HG03432 (cell line): ENCODE measurements at regions not wholly inside any gene's neighbourhood (a gene's known extent, or its start where the extent isn't known, plus 50 kb on each side); places are given as distances from the start of the nearest gene placed in this dataset.
"Not testable (repeated sequence)": the region's sequence is repeated elsewhere in the genome, so short reads cannot be mapped to it uniquely, and the experiment has no call there.

Source experiments
- ATAC-seq: cut with Tn5 transposase; IDR thresholded peaks from one replicate; pipeline ENCODE4 v1.9.1; 2021; ENCODE audit warnings: mild to moderate bottlenecking, moderate library complexity; ENCODE audit not compliant: unreplicated experiment

- ATAC-seq = no peak
Observed at GRCh38 chr3:127520993-127521392, 69.5 kb downstream of the TPRA1 start.

DNA sequence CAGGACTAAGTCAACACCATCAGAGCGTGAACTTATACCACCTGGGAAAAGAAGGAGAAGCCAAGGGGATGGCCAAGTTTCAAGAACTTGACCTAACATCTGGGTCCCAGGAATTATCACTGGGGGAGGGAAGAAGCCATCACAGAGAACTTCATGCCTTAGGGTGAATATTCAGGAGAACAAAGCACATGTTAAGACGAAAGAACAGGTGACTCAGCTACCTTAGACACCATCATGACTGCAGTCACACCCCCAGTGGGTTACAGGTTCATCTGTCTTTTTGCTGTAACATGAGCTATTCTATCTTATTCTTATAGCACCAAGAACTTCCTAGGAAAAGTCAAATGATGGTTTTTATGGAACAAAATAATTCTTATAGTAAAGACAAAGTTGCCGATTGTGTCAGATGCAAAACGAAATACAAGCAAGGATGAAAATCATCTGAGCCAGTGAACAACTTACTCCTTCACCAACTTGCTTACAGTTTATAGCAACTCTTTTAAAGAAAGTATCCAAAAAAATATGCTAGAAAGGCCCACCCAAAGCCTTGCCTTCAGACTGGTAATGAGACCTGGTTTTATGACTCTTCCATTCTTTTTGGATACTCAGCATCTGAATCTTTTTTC is 72.0 kb downstream of the TPRA1 start:
- ATAC-seq = no peak

- no peak for ATAC-seq
Observed at GRCh38 chr3:127512256-127512655, 78.3 kb downstream of the TPRA1 start.

GRCh38 chr3:127501177-127501576 is 89.4 kb downstream of the TPRA1 start:
- ATAC-seq = no peak

DNA sequence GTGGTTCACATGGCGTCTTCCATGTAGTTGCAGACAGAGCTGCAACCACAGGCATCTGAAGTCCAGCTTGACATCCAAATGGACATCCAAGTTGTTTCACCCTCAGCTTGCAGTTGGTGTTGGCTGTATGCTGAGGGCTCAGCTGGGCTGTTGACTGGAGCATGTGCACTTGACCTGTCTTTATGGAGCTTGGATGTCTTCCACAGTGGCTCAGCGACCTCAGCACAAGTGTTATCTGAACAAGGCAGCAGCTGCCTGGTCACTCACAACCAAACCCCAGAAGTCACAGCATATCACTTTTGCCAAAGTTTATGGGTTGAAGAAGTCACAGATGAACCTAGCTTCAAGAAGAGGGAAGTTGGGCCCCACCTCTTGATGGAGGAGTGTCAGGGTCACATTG is 92.9 kb downstream of the TPRA1 start:
- no peak for ATAC-seq

GRCh38 chr3:127497166-127497565 is 93.4 kb downstream of the TPRA1 start:
- ATAC-seq = no peak

DNA sequence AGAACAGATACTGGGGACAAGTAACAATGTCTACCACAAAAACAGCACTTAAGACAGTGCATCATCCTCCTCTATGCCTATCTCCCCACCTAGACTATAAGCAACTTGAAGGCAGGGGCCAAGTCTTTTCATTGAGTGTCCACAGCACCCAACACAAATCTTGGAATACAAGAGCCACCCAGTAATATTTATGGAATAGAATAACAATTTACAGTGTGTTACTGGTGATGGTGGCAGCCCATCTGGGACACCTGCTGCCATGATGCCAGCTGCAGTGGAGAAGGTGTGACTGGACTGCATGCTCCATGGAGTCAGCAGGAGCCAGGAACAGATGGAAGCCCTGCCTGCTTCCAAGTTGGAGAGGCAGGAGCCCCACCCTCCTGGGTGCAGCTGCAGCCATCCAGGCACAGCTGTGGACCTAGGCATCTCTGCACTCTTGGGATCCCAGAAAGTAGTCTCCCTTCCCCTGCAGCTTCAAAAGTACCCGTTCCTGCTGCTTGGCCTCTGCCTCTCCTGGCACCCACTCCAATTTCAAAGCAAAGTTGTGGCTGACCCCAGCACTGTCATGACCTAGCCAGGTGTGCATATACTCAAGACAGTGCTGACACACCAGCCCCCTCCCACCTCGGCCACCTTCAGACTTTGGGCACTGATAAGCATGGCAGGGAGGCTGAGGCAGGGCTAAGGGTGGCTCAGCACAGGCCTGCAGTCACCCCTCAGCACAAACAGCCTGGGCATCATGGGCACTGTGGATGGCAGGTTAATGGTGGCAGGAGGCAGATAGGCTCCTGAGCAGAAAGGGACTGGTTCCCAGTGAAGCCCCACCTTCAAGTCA is 94.5 kb downstream of the TPRA1 start:
- ATAC-seq = no peak

DNA sequence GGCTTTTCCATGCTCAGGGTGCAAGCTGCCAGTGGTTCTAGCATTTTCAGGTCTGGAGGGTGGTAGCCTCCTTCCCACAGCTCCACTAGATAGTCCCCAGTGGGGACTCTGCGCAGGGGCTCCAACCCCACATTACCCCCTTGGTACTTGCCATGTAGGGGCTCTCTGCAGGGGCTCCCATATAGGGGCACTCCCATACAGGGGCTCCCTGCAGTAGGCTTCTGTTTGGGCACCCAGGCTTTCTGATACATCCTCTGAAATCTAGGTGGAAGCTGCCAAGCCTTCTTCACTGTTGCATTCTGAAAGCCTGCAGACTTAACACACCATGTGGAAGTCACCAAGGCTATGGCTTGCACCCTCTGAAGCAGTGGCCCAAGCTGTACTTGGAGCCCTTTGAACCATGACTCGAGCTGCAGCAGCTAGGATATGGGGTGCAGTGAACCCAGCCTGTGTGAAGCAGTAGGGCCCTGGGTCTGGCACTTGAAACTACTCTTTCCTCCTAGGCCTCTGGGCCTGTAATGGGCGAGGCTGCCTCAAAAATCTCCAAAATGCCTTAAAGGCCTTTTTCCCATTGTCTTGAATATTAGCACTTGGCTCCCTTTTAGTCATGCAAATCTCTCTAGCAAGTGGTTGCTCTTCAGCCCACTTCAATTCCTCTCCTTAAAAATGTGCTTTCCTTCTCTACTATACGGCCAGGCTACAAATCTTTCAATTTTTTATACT is 96.4 kb downstream of the TPRA1 start:
- ATAC-seq = no peak

DNA sequence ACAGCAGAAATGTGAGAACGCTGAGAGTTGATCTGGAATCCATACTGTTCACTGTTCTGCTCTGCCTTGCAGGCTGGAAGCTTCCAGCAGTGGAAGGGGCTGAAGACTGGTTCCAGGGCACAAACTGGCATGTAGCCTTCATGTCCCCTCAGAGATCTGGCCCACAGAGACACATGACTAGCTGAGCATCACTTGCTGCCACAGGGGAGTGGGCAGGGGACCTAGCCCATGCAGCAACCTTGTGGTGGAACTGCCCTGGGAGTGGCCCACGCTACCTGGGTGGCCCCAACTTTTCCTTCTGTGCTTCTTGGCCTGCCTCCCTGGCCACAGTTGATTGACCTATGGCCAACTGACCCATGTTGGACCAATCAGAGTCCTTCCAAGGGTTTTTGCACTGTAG is 98.1 kb downstream of the TPRA1 start:
- no peak for ATAC-seq

- ATAC-seq = no peak
Observed at GRCh38 chr3:127491909-127492308, 98.6 kb downstream of the TPRA1 start.

GRCh38 chr3:127491323-127491722 is 99.2 kb downstream of the TPRA1 start:
- no peak for ATAC-seq

DNA sequence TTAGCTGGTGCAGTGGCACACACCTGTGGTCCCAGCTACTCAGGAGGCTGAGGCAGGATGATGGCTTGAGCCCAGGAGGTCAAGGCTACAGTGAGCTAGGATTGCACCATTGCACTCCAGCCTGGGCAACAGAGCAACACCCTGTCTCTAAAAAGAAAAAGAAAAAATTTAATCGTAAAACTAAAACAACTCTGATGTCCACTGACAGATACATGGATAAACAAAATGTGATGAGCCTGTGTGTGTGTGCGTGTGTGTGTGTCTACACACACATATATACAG is 99.6 kb downstream of the TPRA1 start:
- ATAC-seq = not testable (repeated sequence)

GRCh38 chr3:127490271-127491023 is 100.1 kb downstream of the TPRA1 start:
- no peak for ATAC-seq

GRCh38 chr3:127489357-127489756 is 101.2 kb downstream of the TPRA1 start:
- no peak for ATAC-seq

GRCh38 chr3:127488740-127489139 is 101.8 kb downstream of the TPRA1 start:
- ATAC-seq = no peak

DNA sequence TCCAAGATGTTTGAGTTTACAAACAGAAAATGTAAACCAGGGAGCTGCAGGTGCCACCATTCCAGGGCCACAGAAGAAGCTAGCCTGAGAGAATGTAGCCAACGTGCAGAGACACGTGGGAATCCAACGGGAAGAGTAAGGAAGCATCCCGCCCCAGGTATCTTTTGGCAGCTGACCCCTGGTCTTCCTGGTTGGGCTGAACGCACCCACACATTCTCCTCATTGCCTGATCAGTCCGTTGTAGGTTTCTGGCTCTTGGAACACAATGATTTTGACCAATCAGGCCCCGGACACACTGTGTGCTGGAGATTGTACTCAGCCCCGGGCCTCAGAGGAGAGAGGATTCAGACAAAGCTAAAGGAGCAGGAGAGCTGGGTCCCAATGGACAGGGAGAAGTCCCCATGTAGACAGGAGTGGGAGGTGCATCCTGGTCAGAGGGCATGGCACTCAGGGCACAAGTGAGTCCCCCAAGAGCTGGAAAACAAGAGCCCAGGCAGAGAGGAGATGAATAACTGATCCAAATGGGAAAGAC is 102.3 kb downstream of the TPRA1 start:
- ATAC-seq = no peak

DNA sequence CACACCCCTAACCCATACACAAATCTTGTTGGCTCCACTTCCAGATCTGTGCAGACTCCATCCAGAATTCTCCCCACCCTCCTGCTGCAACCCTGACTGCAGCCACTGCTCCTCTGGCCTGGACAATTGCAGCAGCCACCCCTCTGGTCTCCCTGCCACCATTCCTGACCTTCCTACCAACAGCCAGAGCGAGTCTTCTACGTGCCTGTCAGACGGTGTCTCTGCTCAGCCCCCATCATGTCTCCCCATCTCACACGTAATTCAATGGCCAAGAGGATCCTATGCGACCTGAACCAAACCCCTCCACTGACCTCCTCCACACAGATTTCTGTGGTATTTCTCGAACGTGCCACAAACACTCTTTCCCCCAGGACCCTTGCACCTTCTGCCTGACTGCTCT is 103.3 kb downstream of the TPRA1 start:
- no peak for ATAC-seq

- no peak for ATAC-seq
Observed at GRCh38 chr3:127486321-127486944, 104.1 kb downstream of the TPRA1 start.

DNA sequence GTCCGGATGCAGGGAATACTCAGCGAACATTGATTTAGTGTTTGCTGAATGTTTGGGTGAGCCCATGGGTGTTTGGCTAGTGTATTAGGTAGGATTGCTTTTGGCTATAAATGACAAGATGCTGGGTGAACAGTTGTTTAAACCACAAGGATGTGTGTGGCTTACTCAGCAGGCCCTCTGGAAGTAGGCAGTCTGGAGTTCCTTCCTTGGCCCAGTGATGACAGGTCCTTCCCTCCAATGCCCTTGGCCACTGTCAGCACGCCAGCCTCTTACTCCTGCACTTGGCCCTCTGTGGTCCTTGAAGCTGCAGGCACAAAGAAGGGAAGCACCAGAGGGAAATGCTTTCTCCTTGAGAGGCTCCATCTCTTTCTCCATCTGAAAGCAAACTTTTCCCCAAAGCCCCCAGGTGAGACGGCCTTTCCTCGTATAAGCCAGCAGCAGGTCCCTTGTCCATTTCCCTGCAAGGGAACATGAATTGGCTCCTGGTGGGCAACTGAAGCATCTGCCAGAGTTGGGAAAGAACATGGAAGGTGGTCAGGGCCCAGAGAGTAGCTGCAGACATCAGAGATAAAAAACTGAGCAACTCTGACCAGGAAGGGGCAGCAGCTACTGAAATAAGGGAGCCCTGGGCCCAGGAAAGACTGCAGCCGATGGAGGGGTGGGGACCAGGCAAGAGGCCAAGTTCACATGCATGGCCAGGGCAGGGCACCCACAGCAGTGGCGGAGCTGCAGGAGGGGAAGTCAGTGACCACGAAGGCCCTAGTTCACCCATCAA is 105.0 kb downstream of the TPRA1 start:
- ATAC-seq = no peak
